GM19238 (cell line): ENCODE measurements at regions not wholly inside any gene's neighbourhood (a gene's known extent, or its start where the extent isn't known, plus 50 kb on each side); places are given as distances from the start of the nearest gene placed in this dataset.

ENCODE experiments used
- DNase-seq: peaks from one replicate; pipeline ENCODE4 v3.0.0; 2011; ENCODE audit warnings: low spot score; ENCODE audit not compliant: insufficient read length

DNA sequence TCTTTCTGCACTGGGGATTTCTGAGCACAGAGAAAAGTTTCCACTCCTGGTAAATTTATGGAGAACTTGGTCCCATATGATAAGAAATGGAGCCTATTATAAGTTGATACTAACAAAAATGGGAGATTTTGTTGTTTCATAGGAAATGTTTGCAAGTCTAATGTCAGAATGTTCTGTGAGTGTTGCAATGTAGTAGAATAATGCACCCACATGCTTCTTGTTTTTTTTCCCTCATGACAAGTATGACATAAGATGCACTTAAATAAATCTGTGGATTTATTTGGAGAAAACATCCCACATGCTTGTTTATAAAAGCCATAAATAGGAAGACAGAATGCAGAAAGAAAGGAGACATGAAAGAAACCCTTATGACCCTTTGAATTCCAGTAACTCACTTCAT lies 50.8 kb upstream of the KCNJ6 start:
- no peak for DNase-seq

DNA sequence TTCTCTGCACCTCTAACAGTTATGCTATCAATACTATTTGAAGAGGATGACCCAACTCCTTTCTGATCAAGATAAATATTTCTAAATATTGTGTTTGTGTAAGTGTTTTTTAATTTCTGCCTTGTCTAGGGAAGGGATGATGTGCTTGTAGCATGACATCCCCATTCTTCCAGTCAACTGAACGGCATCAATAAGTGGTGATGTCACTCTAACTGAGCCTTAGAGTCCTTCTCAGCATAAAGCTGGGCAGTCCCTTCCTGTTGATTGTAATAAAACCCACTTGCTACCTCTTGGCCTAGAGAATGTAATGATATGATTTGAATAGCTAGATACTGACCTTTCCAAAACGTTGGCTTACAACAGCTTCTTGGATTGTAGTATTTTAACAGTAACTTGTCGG lies 52.5 kb upstream of the KCNJ6 start:
- DNase-seq = no peak

DNA sequence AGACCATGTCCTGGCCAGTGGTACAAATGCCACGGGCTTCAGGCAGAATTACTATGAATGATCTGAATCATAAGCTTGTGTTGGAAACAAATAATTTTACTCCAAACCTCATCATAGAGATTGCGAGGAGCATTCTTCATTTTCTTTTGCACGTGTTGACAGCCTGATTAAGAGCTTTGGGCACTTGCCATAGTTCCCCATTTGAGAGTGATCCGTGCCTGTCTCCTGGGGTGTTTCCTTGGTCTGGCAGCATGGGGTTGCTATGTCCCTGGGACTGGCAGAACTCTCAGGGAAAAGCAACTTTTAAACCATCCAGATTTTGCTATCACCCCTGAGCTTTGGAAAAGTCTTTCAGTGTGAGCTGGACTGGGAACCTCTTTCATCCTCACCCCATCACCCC lies 54.3 kb upstream of the KCNJ6 start:
- no peak for DNase-seq

DNA sequence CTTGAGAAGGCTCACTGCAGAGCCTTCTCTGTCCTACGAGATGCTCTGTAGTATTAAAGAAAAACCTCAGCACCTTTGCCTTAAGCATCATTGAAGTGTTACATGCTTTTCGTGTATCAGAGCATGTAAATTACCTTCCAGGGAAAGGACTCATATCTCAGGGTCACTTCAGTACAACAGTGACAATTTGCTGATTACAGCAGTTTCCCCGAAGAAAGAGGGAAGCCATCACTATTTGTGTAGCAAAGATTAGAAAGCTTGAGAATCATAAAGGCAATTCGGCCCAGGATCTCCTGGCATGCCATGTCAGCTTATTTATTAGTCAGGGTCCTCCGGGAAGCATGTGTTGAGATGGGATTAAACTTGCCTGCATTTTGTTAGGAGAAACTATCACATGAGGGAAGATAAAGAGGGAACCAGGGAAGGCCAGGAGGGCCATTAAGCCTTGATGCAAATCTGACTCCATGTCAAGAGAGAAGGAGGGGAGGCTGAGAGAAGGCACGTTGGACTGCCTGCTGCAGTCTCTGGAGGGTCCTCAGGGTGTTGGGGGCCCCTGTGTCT lies 55.2 kb upstream of the KCNJ6 start:
- DNase-seq = no peak

DNA sequence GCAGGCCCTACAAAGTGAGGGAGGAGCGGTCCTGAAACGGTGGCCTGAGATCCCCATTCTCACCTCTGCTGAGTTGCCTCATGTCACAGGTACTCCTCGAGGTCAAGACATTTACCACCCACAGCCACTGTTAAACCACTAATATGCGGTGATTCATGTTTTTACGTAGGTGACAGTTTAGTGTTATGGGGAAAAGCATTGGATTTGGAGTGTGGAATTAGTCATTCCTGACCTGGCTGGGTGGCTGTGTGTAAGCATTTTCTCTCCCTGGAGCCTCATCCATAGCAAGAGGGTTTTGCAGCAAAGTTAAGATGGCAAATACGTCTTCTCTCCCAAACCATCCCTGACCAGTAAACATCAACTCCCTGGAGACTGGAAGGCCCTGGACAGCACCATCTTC lies 57.8 kb upstream of the KCNJ6 start:
- no peak for DNase-seq

DNA sequence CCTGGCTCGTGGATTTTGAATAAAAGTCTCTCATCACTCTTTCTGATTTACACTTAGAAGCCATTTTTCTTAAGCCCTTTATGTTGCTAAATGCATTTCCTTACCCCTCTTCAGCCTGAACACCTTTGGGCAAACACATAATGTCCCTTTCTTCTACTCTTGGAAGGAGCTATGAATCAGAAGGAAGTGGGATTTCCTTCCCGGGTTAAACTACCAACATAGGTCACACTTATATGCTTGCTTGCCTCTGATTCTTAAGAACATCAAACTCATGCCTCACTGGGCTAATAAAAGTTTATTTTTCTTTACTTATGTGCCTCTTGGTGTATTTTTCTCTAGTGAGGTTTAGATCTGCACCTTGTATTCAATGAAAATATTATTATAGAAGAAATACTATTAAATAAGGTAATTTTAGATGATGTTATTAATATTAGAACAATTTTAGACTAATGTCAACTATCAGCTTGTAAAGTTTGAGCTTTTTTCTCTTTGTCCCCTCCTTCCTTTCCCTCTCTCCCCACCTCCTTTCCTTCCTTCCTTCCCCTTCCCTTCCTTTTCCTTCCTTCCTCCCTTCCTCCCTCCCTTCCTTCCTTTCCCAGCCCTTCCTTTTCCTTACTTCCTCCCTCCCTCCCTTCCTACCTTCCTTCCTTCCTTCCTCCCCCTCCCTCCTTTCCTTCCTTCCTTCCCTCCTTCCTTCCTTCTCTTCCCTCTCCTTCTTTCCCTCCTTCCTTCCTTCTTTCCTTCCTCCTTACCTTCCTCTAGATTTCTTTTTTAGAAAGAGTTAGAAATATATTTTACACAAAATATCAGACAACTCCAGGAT lies 66.5 kb upstream of the KCNJ6 start:
- DNase-seq = no peak

DNA sequence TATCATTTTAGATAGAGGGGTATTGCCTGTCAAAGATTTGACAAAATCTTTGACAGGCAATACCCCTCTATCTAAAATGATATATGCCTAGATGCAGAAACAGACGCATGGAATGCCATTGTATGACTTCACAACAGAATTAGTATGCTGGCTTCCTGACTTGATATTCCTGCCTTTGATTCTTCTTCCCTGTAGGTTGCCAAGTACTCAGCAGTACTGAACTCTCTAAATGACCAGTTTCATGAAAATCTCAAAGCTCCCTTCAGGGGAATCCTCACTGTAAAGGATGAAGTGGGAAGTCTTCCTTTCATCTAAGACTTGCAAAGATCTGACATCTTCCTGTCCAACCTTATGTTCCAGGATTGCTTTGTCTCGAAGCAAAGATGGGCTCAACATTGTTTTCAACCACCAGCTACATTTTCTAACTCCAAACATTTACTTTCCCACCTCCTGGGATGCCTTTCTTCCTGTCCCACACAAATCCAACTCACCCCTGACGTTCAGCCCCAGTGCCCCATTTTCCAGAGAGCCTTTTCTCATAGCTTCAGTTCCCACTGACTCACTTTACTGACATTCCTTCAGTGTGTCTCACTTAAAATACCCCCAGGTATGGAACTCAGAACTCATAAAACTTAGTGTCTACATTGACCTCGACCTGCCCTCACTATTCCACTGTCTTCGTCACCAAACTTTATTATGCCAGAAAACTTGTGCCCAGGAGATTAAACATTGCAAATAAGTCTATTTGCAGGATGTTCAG lies 67.3 kb upstream of the KCNJ6 start:
- DNase-seq = no peak

DNA sequence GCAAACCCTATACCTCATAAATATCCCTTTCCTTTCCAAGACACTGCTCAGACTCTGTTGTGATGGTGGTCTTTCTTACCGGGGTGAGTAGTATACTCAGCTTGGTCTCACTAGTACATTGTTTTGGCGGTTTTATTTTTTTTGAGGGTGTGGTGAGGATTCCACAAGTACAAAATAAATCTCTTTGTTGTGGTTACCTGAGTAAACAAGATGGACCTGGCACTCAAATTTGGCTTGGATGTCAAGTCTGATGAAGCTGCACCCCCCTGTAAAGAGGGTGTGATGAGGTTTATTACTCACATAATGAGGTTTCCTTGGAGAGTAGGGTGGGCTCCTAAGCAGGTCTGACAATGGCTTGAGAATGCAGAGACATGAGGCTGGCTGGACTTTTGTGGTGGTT lies 68.2 kb upstream of the KCNJ6 start:
- no peak for DNase-seq

DNA sequence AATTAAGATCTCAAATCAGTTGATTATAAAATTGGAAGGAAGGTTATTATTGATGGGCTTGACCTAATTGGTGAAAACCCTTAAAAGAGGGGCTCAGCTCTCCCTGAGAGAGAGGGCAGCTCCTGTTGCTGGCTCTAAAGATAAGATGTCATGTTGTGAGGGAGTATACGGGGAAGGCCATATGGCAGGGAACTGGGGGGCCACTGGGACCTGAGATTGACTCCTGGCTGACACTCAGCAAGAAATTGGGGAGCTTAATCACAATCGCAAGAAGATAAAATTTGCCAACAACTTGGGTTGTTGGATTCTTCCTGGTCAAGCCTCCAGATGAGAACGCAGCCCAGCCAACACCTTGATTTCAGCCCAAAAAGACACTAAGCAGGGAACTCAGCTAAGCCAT lies 69.7 kb upstream of the KCNJ6 start:
- no peak for DNase-seq

DNA sequence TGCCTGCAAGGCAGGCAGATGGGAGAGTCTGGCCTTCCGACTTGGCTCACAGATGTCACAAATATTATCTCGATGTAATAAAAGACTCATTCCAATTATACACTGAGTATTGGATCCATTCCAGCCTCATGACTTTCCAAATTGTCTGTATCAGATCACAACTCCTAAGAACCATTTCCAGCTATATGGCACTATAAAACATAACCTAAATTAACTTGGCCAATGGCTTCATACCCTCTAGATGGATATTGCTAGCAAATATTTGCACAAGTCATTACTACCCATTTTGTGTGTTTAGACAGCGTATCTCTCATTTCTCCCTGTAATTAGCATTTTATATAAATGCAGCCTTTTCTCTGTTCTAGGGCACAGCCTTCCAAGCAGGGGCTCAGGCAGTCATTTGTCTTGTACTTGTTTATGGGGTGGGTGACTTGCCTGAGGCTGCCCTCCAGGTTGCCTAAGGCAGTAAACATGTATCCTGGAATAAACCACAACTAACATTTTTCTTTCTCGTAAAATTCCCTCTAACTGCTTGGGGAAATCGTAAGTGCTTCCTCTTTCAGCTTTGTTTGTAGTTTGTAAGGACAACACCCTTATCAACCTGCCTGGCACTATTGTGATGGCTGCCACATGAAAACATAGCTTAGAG lies 70.6 kb upstream of the KCNJ6 start:
- no peak for DNase-seq

DNA sequence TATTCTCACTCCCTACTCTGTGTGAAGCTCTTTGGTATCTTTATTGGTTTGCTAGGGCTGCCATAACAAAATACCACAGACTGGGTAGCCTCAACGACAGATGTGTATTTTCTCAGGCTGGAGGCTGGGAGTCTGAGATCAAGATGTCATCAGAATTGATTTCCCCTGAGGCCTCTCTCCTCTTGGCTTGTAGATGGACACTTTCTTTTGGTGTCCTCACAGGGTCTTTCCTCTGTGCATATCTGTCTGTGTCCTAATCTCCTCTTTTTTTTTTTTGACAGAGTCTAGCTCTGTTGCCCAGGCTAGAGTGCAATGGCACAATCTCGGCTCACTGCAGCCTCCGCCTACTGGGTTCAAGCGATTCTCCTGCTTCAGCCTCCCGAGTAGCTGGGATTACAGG lies 71.4 kb upstream of the KCNJ6 start:
- DNase-seq = no peak

DNA sequence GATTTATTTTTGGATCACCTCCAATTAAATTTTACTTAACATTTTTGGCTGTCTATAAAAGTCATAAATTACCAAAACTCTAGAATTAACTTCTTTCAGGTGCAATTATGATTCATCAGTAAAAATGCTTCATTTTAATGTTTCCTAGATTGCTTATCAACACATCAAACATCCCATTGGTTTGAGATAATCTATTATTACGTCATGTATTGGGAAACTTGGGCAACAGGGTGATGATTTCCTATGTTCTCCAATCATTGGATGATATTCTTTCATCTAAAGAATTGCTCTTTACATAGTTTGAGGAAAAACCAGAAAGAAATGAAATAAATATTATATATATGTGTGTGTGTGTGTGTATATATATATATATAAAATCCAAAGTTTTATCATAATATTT lies 76.8 kb upstream of the KCNJ6 start:
- DNase-seq = no peak

DNA sequence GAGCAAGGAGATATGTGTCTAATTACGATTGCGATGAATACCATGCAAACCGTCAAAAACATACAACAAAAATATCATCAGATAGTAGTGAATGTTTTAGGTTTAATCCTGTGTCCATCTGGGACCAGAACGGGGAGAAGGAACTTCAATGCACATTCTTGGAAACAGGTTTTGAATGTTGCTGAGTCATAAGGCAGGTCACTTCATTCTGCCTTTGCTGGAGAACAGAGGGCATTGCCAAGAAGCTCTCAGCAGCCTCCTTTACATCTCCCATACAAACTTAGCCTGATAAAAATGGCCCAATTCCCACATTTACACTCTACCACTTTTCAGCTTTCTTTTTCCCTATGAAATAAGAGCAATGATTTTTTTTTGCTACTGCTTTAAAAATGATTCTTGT lies 78.0 kb upstream of the KCNJ6 start:
- no peak for DNase-seq

DNA sequence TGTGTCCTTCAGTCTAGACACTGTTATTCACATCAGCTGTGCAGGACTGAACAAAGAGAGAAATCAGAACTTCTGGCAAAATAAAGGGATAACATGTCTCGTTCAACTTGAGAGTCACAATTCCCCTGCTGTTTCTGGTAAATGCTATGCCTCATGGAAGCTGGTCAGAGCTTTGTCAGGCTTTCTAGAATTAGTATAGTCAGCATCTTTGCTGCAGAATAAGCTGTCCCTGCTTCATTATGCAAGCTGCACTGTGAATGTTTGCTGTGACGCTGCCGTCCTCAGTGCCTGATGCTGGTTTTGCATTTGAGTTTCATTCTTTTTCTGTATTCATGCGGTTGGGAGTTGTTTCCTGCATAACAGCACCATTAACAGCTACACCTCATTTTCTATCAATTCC lies 96.4 kb upstream of the KCNJ6 start:
- DNase-seq = no peak

DNA sequence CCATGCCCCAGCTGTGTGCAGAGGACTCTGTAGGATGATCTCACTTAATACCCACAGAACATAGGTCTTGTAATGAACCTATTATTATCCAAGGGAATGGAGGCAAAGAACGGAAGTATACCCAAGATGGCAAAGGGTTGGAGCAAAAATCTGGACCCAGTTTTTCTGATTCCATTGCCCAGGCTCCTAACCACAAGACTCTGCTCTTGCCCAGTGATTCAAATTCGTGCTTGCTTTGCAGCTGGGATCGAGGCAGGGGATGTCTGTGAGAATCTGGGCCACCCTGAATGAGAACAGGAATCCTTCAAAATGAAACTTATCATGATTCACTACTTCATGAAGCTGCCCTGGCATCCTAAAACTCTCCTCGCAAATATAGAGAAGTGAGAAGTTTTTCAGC lies 97.5 kb upstream of the KCNJ6 start:
- DNase-seq = no peak

DNA sequence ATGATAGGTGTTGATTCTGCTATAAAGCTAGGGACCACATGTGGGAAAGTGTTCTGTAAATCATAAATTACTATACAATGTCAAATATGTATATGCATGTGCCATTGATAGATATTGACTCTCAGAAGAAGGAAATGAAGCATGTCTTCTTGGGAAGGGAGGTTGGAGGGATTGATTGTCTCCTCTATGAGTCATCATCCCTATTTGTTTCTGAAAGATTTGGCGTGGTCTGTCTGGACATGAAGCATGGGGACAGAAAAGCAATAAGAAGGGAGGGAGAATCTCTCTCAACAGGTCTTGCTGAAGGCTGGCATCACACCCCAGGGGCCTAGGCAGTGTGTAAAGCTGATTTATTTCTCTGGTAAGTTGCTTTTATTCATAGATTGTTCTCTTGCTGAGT lies 98.0 kb upstream of the KCNJ6 start:
- no peak for DNase-seq

DNA sequence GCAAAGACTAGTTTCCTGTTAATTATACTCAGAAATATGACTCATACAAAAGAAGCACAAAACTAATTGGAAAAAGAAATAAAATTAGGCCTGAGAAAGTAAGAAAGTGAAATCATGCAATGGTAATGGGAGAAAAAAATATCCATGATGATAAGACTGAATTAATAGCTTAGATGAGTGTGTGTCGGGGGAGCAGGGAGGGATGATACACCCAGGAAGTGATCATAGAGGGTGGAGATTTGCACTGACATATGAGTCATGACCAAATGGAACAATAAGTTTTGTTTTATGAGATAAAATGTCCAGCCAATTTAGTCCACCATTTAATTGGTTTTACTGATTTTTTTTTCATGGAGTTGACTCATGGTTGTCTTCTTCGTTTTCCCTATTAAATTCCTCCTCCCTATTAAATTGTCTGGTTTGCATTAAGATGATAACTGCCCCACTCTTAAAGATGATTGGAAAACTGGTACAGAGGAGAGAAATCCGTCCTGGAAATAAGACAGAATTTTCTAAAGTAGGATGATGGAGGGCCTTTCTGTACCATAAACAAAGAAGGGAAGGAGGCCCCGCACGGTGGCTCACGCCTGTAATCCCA lies 111.7 kb upstream of the KCNJ6 start:
- DNase-seq = no peak

DNA sequence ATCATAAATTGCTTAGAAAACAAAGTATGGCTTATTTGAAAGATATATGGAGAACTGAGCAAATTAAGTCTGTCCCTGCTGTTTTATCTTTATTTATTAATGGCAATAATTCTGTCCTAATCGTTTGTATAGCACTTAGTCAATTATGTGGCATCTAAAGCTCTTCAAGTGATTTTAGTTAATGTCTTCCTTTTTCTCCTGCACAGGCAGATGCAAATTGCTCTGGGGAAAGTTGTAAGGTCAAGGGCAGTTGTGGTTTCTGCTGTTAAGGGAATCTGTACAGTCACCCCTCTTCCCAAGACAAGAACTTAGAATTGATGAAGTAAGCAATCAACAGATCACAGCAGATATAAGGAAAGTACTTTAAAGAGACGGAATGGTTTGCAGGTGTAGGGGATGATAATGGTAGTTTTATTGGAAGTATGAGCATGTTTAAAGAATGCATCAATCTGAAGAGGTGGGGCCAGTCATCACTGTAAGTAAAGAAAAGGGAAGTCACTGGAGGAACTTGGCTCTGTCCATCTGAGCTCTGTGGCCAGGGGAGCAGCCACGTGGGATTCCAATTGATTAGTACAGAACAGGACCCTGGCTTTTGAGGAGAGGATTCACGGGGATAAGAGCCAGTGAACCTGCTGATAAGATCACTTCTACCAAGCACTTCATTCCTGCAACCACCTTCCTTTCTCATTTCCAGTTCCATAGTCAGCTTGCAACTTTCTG lies 116.0 kb upstream of the KCNJ6 start:
- no peak for DNase-seq

DNA sequence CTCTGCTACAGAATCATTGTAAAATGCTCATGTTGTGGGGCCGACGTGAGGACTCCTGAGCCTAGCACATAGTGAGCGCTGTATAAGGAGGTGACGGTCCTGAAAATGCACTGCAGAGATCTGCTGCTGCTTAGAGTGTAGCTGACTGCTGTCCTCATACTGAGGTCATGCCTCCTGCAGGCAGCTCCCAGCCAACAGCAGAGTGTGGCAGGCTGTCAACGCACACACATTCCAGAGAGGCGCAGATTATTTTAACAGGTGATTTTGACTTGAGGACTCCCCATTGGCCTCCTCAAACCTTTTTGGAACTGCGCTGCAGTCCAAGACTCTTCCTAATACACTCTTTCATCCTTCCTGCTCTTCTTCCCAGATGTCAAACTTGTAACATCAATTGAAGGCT lies 119.8 kb upstream of the KCNJ6 start:
- no peak for DNase-seq

DNA sequence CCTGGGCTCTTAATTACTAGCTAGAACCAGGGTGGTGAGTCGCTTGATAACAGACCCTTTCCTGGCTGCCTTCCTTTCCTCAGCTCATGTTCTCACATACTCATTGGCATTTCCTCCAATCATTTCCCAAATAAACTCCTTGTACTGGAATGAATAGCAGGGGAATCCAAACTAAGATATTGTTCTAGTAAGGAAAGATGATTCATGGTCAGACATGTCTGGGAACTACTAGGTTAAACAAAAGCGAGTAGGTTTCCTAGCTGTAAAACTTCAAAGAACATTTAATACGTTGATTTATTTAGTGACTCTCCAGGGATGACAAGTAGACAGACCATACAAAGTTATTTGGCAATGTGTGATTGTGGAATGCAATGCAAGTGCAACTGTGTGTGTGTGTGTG lies 121.2 kb upstream of the KCNJ6 start:
- no peak for DNase-seq

DNA sequence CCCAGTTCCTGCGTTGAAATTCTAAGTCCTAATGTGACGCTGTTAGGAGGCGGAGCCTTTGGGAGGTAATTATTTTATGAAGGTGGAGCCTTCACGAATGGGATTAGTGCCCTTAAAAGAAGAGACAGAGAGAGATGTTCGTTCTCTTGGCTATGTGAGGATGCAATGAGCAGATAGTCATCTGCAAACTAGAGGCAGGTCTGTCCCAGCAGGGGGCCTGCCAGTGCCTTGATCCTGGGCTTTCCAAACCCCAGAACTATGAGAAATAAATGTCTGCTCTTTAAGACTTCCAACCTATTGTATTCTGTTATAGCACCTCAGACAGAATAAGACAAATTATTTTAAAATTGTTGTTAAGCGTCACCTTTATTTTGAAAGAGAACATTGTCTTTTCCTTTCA lies 123.1 kb upstream of the KCNJ6 start:
- no peak for DNase-seq
